ENCODE measurements at regions not wholly inside any gene's neighbourhood (a gene's known extent, or its start where the extent isn't known, plus 50 kb on each side); places are given as distances from the start of the nearest gene placed in this dataset.

- WGBS (ENCODE audit: low lambda C conversion rate), result 0% methylated on average over 6 of the region's 6 CpGs
- no peak overlapping the region for H3K4me3 ChIP-seq (ENCODE audit: low read depth in 2 of 2, low read length in 1 of 2)
- no peaks in the 10 kb centered on the region for H3K9me3 ChIP-seq
Observed at GRCh38 chr5:3099954-3100353, 348.5 kb upstream of the IRX2 start.

GRCh38 chr5:3099526-3099925, 348.0 kb upstream of the IRX2 start:
- peaks cover 37% of the 10 kb centered on the region for H3K27me3 ChIP-seq (ENCODE audit: insufficient read depth)
- TF ChIP-seq RFX5 (IDR thresholded peaks at IDR 0.05; ENCODE audit: low read length), result no peak
- no peak for TF ChIP-seq CHD2 (IDR thresholded peaks at IDR 0.05; ENCODE audit: low read length, partially characterized antibody)
- TF ChIP-seq MEF2A (IDR thresholded peaks at IDR 0.05; ENCODE audit: borderline replicate concordance, low read depth), result no peak
- no peak for TF ChIP-seq NRF1 (IDR thresholded peaks at IDR 0.05; ENCODE audit: low read depth, low read length)
- no peak for TF ChIP-seq YY1 (IDR thresholded peaks at IDR 0.05; ENCODE audit: low read depth)
- no peak for TF ChIP-seq JUND (IDR thresholded peaks at IDR 0.05)
- WGBS (ENCODE audit: low lambda C conversion rate), result 14% methylated on average over 8 of the region's 14 CpGs

More at GRCh38 chr5:3099954-3100353, 348.5 kb upstream of the IRX2 start:
- Histone ChIP-seq H3K27me3 (ENCODE audit: insufficient read depth) (peaks cover 41% of the 10 kb centered on the region), H3K9ac (no peak overlapping the region), H3K79me2 (ENCODE audit: insufficient read depth) (no peaks in the 10 kb centered on the region), H4K20me1 (ENCODE audit: insufficient read depth) (no peaks in the 10 kb centered on the region), H3K36me3 (replicated peaks in 1 of 2; ENCODE audit: control insufficient read depth in 1 of 2, insufficient read depth in 2 of 2, low read length in 1 of 2) (no peaks in the 10 kb centered on the region), H3K27ac (ENCODE audit: low read depth in 2 of 2, low read length in 1 of 2) (no peak overlapping the region), H2AFZ (ENCODE audit: low read depth) (no peak overlapping the region), H3K9me2 (no peaks in the 10 kb centered on the region), H3K4me2 (no peak overlapping the region), H3K4me1 (ENCODE audit: control insufficient read depth in 1 of 2, insufficient read depth in 2 of 2, low read depth in 1 of 2, low read length in 1 of 2) (no peaks in the 10 kb centered on the region), H3F3A (replicated peaks; ENCODE audit: insufficient read depth) (no peaks in the 10 kb centered on the region)
- TF ChIP-seq RAD21 (IDR thresholded peaks at IDR 0.05; ENCODE audit: low read length) (no peak), GABPA (IDR thresholded peaks at IDR 0.05; ENCODE audit: low read depth) (no peak), GATA2 (CRISPR knock-in tag; IDR thresholded peaks at IDR 0.05) (no peak), POLR2AphosphoS5 (IDR thresholded peaks at IDR 0.05; ENCODE audit: low read depth, low read length) (no peak), TCF12 (IDR thresholded peaks at IDR 0.05) (no peak), NFIC (IDR thresholded peaks at IDR 0.05; ENCODE audit: borderline replicate concordance) (no peak), SIN3A (IDR thresholded peaks at IDR 0.05; ENCODE audit: borderline replicate concordance, low read depth, low read length) (no peak), TEAD4 (IDR thresholded peaks at IDR 0.05; ENCODE audit: borderline replicate concordance, insufficient read depth) (no peak), MEF2A (IDR thresholded peaks at IDR 0.05; ENCODE audit: borderline replicate concordance, low read depth) (no peak), REST (IDR thresholded peaks at IDR 0.05; ENCODE audit: low read depth, low read length) (no peak), YY1 (IDR thresholded peaks at IDR 0.05; ENCODE audit: low read depth) (no peak)
- no peak for DNase-seq
- ChIA-PET CTCF (no interaction called here), POLR2A (no interaction called here)

More at GRCh38 chr5:3099526-3099925, 348.0 kb upstream of the IRX2 start:
- Histone ChIP-seq H3K4me2 (no peak overlapping the region), H3K9me3 (no peaks in the 10 kb centered on the region), H4K20me1 (ENCODE audit: insufficient read depth) (no peaks in the 10 kb centered on the region), H3K4me3 (ENCODE audit: low read depth in 2 of 2, low read length in 1 of 2) (no peak overlapping the region), H2AFZ (ENCODE audit: low read depth) (no peak overlapping the region), H3K36me3 (replicated peaks in 1 of 2; ENCODE audit: control insufficient read depth in 1 of 2, insufficient read depth in 2 of 2, low read length in 1 of 2) (no peaks in the 10 kb centered on the region), H3F3A (replicated peaks; ENCODE audit: insufficient read depth) (no peaks in the 10 kb centered on the region), H3K4me1 (ENCODE audit: control insufficient read depth in 1 of 2, insufficient read depth in 2 of 2, low read depth in 1 of 2, low read length in 1 of 2) (no peaks in the 10 kb centered on the region), H3K79me2 (ENCODE audit: insufficient read depth) (no peaks in the 10 kb centered on the region), H3K9me2 (no peaks in the 10 kb centered on the region), H3K9ac (no peak overlapping the region), H3K27ac (ENCODE audit: low read depth in 2 of 2, low read length in 1 of 2) (no peak overlapping the region)
- DNase-seq, result no peak
- ChIA-PET CTCF (no interaction called here), POLR2A (no interaction called here)
